GM13976 (cell line): ENCODE measurements at regions not wholly inside any gene's neighbourhood (a gene's known extent, or its start where the extent isn't known, plus 50 kb on each side); places are given as distances from the start of the nearest gene placed in this dataset.
"Not testable (repeated sequence)": the region's sequence is repeated elsewhere in the genome, so short reads cannot be mapped to it uniquely, and the experiment has no call there.

Source experiments
- DNase-seq: peaks from one replicate; pipeline ENCODE4 v3.0.0; 2012; ENCODE audit warnings: low spot score
- CTCF ChIP-seq: IDR thresholded peaks from 2 replicates; pipeline ENCODE4 v1.5.1; 2012; ENCODE audit warnings: borderline replicate concordance, mild to moderate bottlenecking; ENCODE audit not compliant: insufficient read depth; ENCODE audit errors: extremely low read depth, missing control alignments, control extremely low read depth
- in situ Hi-C: fragments of 300-500 bp; cut with MboI; formaldehyde crosslinking; loops from one replicate; pipeline ENCODE4 v1.12.0; 2022; ENCODE audit warnings: low sequenced_read_pairs, mixed read lengths, inconsistent platforms; ENCODE audit not compliant: unreplicated experiment

GRCh38 chr11:60592601-60593000 lies 77.4 kb downstream of the MS4A13 start:
- no peak for TF ChIP-seq CTCF
- in situ Hi-C loops: no loop called here
- DNase-seq: no peak

- no peak for TF ChIP-seq CTCF
- DNase-seq: no peak
- in situ Hi-C loops: no loop called here
These were observed 79.9 kb downstream of the MS4A13 start for GRCh38 chr11:60594998-60595642.

- no peak for TF ChIP-seq CTCF
- in situ Hi-C loops: no loop called here
- no peak for DNase-seq
These were observed 91.9 kb upstream of the MS4A8 start for GRCh38 chr11:60607483-60607882.

- no peak for DNase-seq
- in situ Hi-C loops: loop anchor here (10.0 kb wide), 2 partner anchors 125 to 245 kb away; no protein-coding TSS in a partner anchor
- no peak for TF ChIP-seq CTCF
These were observed 89.8 kb upstream of the MS4A8 start for GRCh38 chr11:60609632-60610031.

GRCh38 chr11:60610702-60611101 lies 88.7 kb upstream of the MS4A8 start:
- no peak for DNase-seq
- in situ Hi-C loops: loop anchor here (10.0 kb wide), 2 partner anchors 126 to 246 kb away; no protein-coding TSS in a partner anchor
- TF ChIP-seq CTCF: no peak

GRCh38 chr11:60615497-60615896 lies 83.9 kb upstream of the MS4A8 start:
- in situ Hi-C loops: loop anchor here (10.0 kb wide), 2 partner anchors 131 to 251 kb away; no protein-coding TSS in a partner anchor
- no peak for DNase-seq
- no peak for TF ChIP-seq CTCF

GRCh38 chr11:60621940-60622339 lies 77.5 kb upstream of the MS4A8 start:
- in situ Hi-C loops, DNase-seq: not testable (repeated sequence)

- DNase-seq, in situ Hi-C loops: not testable (repeated sequence)
These were observed 76.6 kb upstream of the MS4A8 start for GRCh38 chr11:60622776-60623175.
